ENCODE measurements at regions not wholly inside any gene's neighbourhood (a gene's known extent, or its start where the extent isn't known, plus 50 kb on each side); places are given as distances from the start of the nearest gene placed in this dataset.
"Not testable (repeated sequence)": the region's sequence is repeated elsewhere in the genome, so short reads cannot be mapped to it uniquely, and the experiment has no call there.

DNA sequence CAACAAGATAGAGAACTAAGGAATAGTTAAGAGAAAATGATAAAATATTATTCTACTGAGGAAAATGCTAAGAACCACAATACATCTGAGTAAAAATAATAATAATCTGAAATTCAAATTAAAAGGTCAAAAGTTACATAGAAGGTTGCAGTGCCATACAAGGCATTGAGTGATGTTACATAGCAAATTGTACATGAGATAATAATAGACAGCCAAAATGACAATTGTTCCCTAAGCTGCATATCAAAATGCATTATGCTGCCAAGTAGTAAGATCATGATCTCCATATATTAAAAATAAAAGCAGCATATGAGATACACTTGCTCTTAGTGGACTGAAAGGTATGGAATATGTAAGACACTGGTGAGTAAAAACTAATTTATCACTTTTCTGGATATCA is 547.7 kb downstream of the KCNT2 start:
- peaks cover 0 to 8% (median 7%) of the 10 kb centered on the region in 3 donors for H3K9me3 Mint-ChIP-seq
- no peaks in the 10 kb centered on the region for H3K36me3 Mint-ChIP-seq
- H3K27ac Mint-ChIP-seq, result no peak overlapping the region

DNA sequence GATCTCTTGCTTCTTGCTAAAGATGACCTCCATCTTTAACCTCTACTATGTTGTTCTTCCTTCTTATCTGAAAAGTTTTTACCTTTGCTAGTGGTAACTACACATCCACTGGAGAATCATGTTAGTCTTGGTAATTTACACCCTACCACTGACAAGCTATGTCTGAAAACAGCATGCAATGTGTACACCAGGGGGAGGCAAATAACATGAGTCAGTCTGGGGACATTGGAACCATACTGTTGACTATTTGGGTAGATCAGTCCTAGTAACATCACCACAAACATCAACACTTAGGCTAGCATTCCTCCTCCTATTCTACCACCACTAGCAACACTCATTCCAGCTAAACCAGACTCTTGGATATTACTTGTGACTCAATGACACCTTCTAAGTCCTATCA is 549.0 kb downstream of the KCNT2 start:
- H3K4me3 Mint-ChIP-seq, result no peak overlapping the region
- H3K4me1 Mint-ChIP-seq, result no peaks in the 10 kb centered on the region
- H3K36me3 Mint-ChIP-seq, result no peaks in the 10 kb centered on the region
- no peaks in the 10 kb centered on the region for H3K27me3 Mint-ChIP-seq
- peaks cover 0 to 9% (median 6%) of the 10 kb centered on the region in 3 donors for H3K9me3 Mint-ChIP-seq
- H3K27ac Mint-ChIP-seq, result no peak overlapping the region

More for the DNA sequence above, 547.7 kb downstream of the KCNT2 start:
- H3K4me1 Mint-ChIP-seq, result no peaks in the 10 kb centered on the region
- H3K4me3 Mint-ChIP-seq, result no peak overlapping the region
- no peaks in the 10 kb centered on the region for H3K27me3 Mint-ChIP-seq

GRCh38 chr1:196056966-196057365 is 551.3 kb downstream of the KCNT2 start:
- no peaks in the 10 kb centered on the region for H3K27me3 Mint-ChIP-seq
- no peak overlapping the region for H3K4me3 Mint-ChIP-seq
- H3K27ac Mint-ChIP-seq, result no peak overlapping the region
- no peaks in the 10 kb centered on the region for H3K4me1 Mint-ChIP-seq
- H3K36me3 Mint-ChIP-seq, result no peaks in the 10 kb centered on the region
- peaks cover 0 to 7% (median 3%) of the 10 kb centered on the region in 3 donors for H3K9me3 Mint-ChIP-seq

DNA sequence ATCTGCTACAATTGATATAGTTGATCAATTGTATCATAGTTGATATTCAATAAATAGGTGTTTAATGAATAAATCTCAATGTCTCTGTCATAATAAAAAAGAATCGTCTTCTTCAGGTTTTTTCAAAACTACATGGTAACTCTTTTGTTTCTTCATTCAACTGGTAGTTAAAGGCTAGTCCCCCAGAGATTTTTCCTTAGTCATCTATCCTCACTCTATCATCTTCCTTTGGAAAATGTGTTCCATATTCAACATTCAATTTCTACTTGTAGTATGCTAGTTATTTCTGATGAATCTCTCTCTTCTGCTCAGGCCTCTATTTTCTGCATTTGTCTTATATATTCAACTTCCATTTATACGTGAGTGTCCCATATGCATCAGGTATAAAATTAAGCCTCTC is 558.8 kb downstream of the KCNT2 start:
- Mint-ChIP-seq H3K27me3 (no peaks in the 10 kb centered on the region), H3K36me3 (no peaks in the 10 kb centered on the region), H3K9me3 (peaks cover 0 to 3% (median 0%) of the 10 kb centered on the region in 3 donors)

GRCh38 chr1:196043268-196043667 is 565.0 kb downstream of the KCNT2 start:
- no peaks in the 10 kb centered on the region for H3K4me1 Mint-ChIP-seq
- peaks cover 2 to 10% (median 3%) of the 10 kb centered on the region in 3 donors for H3K9me3 Mint-ChIP-seq
- no peak overlapping the region for H3K4me3 Mint-ChIP-seq
- no peak overlapping the region for H3K27ac Mint-ChIP-seq
- no peaks in the 10 kb centered on the region for H3K36me3 Mint-ChIP-seq
- H3K27me3 Mint-ChIP-seq, result no peaks in the 10 kb centered on the region

More for the DNA sequence above, 558.8 kb downstream of the KCNT2 start:
- Mint-ChIP-seq H3K27ac (no peak overlapping the region), H3K4me3 (no peak overlapping the region), H3K4me1 (no peaks in the 10 kb centered on the region)

- H3K36me3 Mint-ChIP-seq, result no peaks in the 10 kb centered on the region
- H3K27me3 Mint-ChIP-seq, result no peaks in the 10 kb centered on the region
- H3K4me1 Mint-ChIP-seq, result no peaks in the 10 kb centered on the region
- no peak overlapping the region for H3K27ac Mint-ChIP-seq
- peaks cover 0 to 4% (median 1%) of the 10 kb centered on the region in 3 donors for H3K9me3 Mint-ChIP-seq
- no peak overlapping the region for H3K4me3 Mint-ChIP-seq
These were observed 574.0 kb downstream of the KCNT2 start for GRCh38 chr1:196034080-196034706.

- H3K36me3 Mint-ChIP-seq, H3K9me3 Mint-ChIP-seq, H3K27ac Mint-ChIP-seq, H3K27me3 Mint-ChIP-seq, H3K4me3 Mint-ChIP-seq, H3K4me1 Mint-ChIP-seq: not testable (repeated sequence)
These were observed 576.9 kb downstream of the KCNT2 start for GRCh38 chr1:196031387-196031786.

GRCh38 chr1:196030455-196030854 is 577.8 kb downstream of the KCNT2 start:
- Mint-ChIP-seq H3K27ac (no peak overlapping the region), H3K27me3 (no peaks in the 10 kb centered on the region), H3K4me1 (no peaks in the 10 kb centered on the region), H3K9me3 (peaks cover 0 to 2% (median 0%) of the 10 kb centered on the region in 3 donors), H3K36me3 (no peaks in the 10 kb centered on the region), H3K4me3 (no peak overlapping the region)

GRCh38 chr1:196029410-196029809 is 578.8 kb downstream of the KCNT2 start:
- H3K36me3 Mint-ChIP-seq, result no peaks in the 10 kb centered on the region
- H3K4me3 Mint-ChIP-seq, result no peak overlapping the region
- H3K27ac Mint-ChIP-seq, result no peak overlapping the region

DNA sequence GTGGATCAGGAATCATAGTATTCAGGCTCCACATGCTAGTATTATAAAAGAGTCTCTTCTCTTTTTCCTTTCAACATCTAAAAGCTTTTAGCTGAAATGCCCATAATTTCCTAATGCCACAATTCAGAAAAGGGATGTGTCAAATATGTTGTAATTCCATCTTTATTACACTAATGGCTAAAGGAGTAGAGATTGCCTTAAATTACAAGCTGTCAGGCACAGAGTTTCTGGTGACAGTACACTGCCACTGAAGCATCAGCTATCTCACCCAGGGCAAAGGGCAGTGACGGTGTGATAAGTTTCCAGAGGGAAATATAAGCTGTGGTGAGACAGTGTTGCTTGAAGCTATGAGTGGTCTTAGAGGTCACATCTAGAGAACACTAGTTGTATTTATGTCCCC is 581.1 kb downstream of the KCNT2 start:
- H3K27ac Mint-ChIP-seq, result no peak overlapping the region
- peaks cover 0 to 2% (median 0%) of the 10 kb centered on the region in 3 donors for H3K9me3 Mint-ChIP-seq
- no peaks in the 10 kb centered on the region for H3K4me1 Mint-ChIP-seq
- no peaks in the 10 kb centered on the region for H3K36me3 Mint-ChIP-seq
- H3K4me3 Mint-ChIP-seq, result no peak overlapping the region
- no peaks in the 10 kb centered on the region for H3K27me3 Mint-ChIP-seq

More at GRCh38 chr1:196029410-196029809, 578.8 kb downstream of the KCNT2 start:
- H3K4me1 Mint-ChIP-seq, result no peaks in the 10 kb centered on the region
- H3K27me3 Mint-ChIP-seq, result no peaks in the 10 kb centered on the region
- peaks cover 0 to 2% (median 0%) of the 10 kb centered on the region in 3 donors for H3K9me3 Mint-ChIP-seq

GRCh38 chr1:196021174-196021573 is 587.1 kb downstream of the KCNT2 start:
- not testable (repeated sequence) for H3K27me3 Mint-ChIP-seq, H3K36me3 Mint-ChIP-seq, H3K4me3 Mint-ChIP-seq, H3K9me3 Mint-ChIP-seq, H3K27ac Mint-ChIP-seq, H3K4me1 Mint-ChIP-seq

- H3K4me1 Mint-ChIP-seq, result no peaks in the 10 kb centered on the region
- H3K9me3 Mint-ChIP-seq, result no peaks in the 10 kb centered on the region
- no peaks in the 10 kb centered on the region for H3K27me3 Mint-ChIP-seq
These were observed 598.9 kb downstream of the KCNT2 start for GRCh38 chr1:196009362-196009761.

DNA sequence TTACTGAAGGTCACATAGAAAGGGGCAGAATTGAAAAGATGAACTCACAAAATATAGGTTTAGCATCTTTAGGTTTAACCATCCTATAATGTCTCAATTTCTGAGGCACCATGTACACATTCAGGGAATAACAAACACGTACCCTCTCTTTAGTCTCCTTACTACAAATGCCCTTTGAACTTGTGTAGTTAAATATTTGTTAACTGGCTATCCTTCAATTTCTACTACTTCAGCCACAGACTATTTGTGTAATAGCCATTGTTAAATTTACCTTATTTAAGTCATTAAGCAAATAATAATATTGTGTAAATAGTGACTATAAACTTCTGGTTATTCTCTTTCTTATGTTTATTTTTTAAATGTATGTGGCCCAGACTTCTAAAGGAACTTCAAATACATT is 600.5 kb downstream of the KCNT2 start:
- H3K27ac Mint-ChIP-seq, result no peak overlapping the region
- H3K36me3 Mint-ChIP-seq, result no peaks in the 10 kb centered on the region
- no peaks in the 10 kb centered on the region for H3K27me3 Mint-ChIP-seq
- no peaks in the 10 kb centered on the region for H3K4me1 Mint-ChIP-seq
- H3K4me3 Mint-ChIP-seq, result no peak overlapping the region
- H3K9me3 Mint-ChIP-seq, result no peaks in the 10 kb centered on the region

More at GRCh38 chr1:196009362-196009761, 598.9 kb downstream of the KCNT2 start:
- no peak overlapping the region for H3K4me3 Mint-ChIP-seq
- H3K27ac Mint-ChIP-seq, result no peak overlapping the region
- H3K36me3 Mint-ChIP-seq, result no peaks in the 10 kb centered on the region

DNA sequence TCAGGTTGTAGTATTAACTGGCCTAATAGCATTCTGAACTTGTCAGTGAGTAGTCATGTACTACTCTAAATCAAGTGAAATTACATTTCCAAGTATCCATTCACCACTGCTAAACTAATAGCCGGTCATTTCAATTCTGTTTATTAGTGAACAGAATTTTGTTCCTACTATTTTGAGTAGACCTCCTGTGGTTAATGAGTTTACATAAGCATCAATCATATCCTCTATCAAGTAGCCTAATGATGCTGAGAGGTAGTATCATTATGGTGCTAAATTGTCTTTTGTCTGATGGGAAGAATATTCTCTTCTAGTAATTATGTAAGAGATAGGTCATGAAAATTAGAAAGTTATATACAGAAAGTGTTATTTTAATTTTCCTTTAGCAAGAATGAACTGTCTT is 602.8 kb downstream of the KCNT2 start:
- Mint-ChIP-seq H3K9me3 (peaks cover 0 to 2% (median 0%) of the 10 kb centered on the region in 3 donors), H3K27ac (no peak overlapping the region), H3K36me3 (peaks cover 1% of the 10 kb centered on the region), H3K27me3 (no peaks in the 10 kb centered on the region), H3K4me1 (no peaks in the 10 kb centered on the region), H3K4me3 (no peak overlapping the region)

DNA sequence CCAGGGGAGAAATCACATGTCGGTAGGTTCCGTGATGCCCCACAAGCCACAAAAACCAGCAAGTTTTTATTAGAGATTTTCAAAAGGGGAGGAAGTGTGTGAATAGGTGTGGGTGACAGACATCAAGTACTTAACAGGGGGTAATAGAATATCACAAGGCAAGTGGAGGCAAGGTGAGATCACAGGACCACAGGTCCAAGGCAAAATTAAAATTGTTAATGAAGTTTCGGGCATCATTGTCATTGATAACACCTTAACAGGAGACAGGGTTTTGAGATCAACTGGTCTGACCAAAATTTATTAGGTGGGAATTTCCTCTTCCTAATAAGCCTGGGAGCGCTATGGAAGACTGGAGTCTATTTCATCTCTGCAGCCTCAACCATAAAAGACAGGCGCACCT is 603.9 kb downstream of the KCNT2 start:
- H3K36me3 Mint-ChIP-seq, H3K4me3 Mint-ChIP-seq, H3K27ac Mint-ChIP-seq, H3K4me1 Mint-ChIP-seq, H3K27me3 Mint-ChIP-seq, H3K9me3 Mint-ChIP-seq: not testable (repeated sequence)

DNA sequence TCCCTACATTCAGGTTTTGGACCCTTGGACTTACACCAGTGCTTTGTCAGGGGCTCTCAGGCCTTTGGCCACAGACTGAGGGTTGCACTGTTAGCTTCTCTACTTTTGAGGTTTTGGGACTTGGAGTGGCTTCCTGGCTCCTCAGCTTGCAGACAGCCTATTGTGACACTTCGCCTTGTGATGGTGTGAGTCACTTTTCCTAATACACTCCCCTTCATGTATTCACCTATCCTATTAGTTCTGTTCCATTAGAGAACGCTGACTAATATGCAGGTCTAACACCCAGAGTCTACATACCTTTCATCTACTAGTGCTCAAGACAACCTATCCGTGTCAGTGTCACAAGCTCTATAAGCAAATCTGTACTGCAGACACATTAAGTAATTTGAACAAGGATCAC is 605.3 kb downstream of the KCNT2 start:
- Mint-ChIP-seq H3K4me1 (no peaks in the 10 kb centered on the region), H3K4me3 (no peak overlapping the region), H3K27me3 (no peaks in the 10 kb centered on the region), H3K36me3 (peaks cover 1% of the 10 kb centered on the region), H3K9me3 (peaks cover 0 to 4% (median 0%) of the 10 kb centered on the region in 3 donors), H3K27ac (no peak overlapping the region)
